GM18873 (cell line): ENCODE measurements at regions not wholly inside any gene's neighbourhood (a gene's known extent, or its start where the extent isn't known, plus 50 kb on each side); places are given as distances from the start of the nearest gene placed in this dataset.
"Not testable (repeated sequence)": the region's sequence is repeated elsewhere in the genome, so short reads cannot be mapped to it uniquely, and the experiment has no call there.

Experiments used
- ATAC-seq: cut with Tn5 transposase; IDR thresholded peaks from one replicate; pipeline ENCODE4 v1.9.1; 2021; ENCODE audit warnings: mild to moderate bottlenecking, moderate library complexity, moderate number of reproducible peaks; ENCODE audit not compliant: unreplicated experiment, low FRiP score

DNA sequence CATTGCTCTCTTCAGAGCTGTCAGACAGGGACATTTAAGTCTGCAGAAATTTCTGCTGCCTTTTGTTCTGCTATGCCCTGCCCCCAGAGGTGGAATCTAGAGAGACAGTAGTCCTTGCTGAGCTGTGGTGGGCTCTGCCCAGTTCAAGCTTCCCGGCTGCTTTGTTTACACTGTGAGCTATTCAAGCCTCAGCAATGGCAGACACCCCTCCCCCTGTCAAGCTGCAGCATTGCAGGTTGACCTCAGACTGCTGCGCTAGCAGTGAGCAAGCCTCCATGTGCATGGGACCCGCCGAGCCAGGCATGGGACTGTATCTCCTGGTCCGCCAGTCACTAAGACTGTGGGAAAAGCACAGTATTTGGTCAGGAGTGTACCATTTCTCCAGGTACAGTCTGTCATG is 53.6 kb upstream of the MAPK10 start:
- ATAC-seq, result not testable (repeated sequence)

DNA sequence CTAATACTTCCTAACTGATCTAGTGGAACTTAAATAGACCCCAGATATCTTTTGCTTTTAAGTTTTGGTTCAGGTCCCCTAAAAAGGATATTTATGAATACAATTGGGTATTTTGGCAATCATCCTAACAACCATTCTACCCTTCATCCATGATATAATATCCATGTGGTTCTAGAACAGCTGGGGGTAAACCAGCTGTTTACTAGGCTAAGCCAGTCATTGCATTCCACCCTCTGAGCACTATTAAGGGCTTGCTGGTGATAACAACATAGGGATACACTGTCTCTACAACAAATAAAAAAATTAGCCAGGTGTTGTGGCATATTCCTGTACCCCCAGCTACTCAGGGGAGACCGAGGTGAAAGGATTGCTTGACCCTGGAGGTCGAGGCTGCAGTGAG is 54.8 kb upstream of the MAPK10 start:
- ATAC-seq, result no peak

DNA sequence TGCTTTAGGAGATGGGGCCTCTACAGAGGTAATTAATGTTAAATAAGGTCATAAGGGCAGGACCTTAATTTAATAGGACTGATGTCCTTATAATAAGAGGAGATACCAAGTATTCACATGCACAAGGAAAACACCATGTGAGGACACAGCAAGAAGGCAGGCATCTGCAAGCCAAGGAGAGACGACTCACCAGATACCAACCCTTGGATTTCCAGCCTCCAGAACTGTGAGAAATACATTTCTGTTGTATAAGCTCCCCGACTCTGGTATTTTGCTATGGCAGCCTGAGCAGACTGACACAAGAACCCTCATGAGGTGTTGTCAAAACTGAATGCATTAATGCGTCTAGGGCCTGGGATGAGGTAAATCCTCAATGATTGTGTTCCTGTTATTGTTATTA is 56.2 kb upstream of the MAPK10 start:
- ATAC-seq, result no peak

DNA sequence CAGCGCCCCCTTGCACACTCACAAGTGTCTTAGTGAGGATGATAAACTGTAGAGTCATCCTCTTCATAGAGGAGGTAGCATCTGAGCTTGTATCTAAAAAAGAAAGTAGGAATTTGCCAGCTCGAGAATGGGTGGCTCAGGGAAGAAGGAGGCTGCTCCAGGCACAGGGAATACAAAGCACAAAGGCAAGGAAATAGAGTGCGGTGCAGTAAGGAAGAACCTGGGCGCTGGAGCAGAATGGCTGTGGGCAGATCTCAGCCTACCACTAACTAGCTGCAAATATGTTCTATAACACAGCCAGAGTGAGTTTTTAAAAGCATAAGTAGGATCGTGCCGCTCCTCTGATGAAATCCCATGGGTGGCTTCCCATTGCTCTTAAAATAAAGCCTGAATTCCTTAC is 61.6 kb upstream of the MAPK10 start:
- ATAC-seq, result no peak

DNA sequence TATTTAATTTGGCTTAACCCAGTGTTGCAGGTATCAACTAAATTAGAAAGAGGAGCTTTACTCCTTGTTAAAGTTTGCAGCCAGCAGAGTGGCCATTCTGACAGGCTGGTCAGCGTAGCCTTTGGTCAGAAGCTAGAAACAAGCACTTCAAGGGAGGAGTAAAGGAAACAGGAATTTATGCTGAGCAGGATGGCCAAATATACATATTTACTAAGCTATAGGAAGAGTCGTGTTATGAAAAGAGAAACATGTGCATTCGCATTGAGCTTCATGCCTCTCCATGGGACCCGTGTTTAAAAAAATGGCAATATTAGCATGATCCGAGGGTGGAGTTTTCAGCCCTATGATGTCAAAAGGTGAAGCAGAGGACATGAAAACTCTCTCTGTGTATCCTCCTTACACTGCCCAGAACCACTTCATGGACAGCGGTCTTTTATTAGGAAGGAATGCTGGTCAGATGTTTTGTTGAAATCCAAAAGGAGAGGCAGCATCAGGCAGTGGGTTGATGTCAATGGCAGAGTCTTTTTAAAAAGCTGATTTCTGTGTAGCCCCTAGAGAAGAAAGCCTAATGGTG is 71.8 kb upstream of the MAPK10 start:
- no peak for ATAC-seq

DNA sequence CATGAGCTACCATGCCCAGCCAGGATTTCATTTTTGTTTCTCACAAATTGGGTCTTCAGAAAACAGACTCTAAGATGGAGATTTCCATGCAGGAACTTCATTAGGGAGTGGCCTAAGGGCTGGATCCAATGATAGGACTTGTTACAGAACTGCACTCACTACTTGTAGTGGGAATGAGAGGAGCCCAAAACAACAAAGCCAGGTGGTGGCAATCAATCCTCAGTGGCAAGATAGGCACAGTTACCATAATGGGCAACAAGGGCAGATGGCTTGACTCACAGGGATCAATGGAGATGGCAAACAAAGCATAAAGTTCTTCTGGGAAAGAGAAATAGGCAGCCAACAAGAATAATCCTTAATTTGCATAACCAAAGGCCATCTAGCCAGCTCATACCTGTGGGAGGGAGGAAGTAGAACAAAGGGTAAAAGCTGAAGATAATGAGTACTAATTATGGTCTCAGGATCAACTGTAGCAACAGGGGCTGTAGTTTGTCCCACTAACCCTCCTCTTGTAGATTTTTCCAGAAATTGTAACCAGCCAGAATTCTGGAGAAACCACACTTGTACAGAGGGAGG is 72.8 kb upstream of the MAPK10 start:
- no peak for ATAC-seq

DNA sequence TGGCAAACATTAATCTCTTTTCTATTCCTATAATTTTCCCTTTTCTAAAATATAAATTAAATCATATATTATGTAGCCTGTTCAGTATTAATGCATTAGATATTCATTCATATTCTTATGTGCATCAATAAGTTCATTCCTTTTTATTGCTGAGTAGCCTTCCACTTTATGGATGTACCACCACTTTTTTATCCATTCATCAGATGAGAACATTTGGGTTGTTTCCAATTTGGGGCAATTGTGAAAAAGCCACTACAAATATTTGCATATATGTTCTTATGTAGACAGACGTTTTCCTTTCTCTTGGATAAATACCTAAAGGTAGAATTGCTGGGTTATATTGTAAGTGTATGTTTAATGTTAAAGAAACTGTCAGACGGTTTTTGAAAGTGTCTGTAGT is 79.4 kb upstream of the MAPK10 start:
- ATAC-seq, result no peak

DNA sequence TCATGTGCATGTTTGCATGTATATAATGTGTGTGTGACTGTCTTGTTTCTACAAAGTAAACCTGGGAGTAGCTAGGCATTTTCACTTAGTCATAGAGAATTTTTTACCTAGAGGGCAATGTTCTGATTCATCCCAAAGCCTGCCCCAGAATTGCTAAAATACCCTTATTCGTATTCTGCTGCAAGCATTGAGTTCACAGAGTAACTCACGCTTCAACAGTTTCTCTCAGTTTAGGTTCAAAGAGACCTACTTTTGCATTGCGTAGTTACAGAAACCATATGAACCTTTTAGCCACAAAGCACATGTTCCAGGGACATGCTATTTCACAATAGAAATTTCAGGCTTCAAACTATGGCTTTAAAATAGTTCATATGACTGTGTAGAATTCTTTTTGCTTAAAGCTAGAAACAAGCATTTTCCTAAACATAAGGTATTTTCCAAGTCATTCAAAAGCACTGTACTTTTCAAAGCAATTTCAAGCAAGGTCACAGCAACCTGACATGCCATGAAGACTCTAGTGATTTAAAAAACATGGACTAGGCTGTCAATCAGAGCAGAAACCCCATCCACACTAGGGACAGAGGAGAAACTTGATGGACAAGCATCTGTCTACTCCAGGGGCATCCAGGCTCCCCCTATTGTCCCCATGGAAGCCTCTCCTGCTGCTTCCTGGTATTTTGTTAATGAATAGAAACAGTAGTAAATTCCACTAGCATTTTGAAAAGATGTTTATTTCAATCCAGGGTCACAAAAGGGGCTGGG is 81.5 kb upstream of the MAPK10 start:
- no peak for ATAC-seq

DNA sequence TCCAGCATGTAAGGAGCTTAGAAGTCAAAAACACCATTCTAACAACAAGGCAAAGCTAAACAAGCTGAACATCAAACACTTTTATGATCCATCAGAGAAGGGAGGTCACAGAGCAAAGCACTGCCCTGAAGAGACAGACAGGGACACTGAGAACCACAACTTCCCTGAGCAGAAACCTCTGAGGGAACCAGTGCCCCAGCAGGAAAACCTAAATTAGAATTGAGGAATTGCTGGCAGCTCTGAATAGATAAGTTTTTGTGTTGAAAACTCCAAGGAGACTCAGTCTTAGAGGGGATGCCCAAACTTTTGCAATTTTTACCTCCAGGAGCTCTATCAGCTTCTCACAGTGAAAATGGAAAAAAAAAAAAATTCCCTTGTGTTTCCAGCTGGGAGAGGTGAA is 83.0 kb upstream of the MAPK10 start:
- no peak for ATAC-seq

DNA sequence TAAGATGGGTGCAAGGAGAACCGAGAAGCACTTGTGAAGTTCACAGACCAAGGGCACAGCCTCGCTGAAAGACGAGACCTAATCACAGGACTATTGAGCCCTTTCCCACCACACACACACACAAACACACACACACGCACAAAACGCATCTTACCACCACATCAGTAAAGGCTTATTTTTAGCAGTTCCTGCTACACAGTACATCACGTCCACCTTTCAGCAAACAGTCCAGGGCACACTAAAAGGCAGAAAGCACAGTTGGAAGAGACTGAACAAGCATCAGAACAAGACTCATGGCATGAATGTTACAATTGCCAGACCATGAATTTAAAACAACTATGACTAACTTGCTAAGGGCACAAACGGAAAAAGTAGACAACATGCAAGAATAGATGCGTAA is 83.6 kb upstream of the MAPK10 start:
- no peak for ATAC-seq

DNA sequence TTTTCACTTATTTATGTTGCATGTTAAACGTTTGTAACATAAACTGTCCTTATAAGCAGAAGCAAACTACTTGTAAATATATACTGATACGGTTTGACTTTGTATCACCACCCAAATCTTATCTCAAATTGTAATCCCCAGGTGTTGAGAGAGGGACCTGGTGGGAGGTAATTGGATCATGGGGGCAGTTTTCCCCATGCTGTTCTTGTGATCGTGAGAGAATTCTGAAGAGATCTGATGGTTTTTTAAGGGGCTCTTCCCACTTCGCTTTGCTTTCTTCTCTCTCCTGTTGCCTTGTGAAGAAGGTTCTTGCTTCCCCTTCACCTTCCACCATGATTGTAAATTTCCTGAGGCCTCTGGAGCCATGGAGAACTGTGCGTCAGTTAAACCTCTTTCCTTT is 87.1 kb upstream of the MAPK10 start:
- no peak for ATAC-seq

DNA sequence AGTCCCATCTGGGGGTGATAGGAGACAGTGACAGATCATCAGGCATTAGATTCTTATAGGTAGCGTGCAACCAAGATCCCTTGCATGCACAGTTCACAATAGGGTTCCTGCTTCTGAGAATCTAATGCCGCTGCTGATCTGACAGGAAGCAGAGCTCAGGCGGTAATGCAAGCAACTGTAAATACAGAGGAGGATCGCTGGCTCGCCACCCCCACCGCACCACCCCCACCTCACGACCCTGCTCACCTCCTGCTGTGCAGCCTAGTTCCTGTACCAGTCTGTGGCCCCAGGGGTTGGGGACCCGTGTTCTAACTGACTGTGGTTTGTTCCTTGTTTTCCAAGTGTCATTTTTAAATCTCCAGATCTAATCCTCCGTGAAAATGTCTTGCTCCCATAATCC is 89.0 kb upstream of the MAPK10 start:
- ATAC-seq, result no peak

DNA sequence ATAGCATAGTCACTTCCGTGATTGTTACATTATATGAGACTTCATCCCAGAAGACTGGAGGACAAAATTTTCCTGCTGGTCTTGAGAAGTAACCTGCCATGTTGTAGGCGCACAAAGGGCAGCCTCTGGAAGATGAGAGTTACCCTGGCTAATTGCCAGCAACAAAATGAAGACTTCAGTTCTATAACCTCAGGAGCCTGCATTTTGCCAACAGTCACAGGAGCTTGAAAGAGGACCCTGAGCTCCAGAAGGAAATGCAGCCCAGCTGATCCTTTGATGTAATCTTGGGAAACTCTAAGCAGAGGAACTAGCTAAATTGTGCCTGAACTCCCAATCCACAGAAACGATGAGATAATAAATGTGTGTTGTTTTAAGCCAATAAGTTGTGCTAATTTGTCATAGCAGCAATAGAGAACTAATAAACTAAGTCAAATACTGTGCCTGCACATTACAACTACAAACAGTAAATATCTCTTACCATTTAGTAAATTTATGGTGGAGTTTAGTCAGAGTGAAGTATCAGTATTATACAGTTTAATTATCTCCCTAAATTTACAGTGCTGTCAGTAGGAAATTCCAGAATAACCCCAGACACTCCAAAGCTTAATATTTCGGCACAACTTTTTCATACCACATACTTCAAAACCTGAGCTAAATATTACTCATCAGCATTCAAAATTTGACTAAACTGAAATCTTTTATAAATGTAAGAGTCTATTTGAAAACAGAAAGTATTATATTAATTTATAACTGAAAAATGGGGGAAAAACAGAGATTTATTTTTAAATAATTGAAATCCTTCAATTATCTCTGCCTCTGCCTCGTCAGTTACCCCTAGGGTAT is 90.1 kb upstream of the MAPK10 start:
- no peak for ATAC-seq

DNA sequence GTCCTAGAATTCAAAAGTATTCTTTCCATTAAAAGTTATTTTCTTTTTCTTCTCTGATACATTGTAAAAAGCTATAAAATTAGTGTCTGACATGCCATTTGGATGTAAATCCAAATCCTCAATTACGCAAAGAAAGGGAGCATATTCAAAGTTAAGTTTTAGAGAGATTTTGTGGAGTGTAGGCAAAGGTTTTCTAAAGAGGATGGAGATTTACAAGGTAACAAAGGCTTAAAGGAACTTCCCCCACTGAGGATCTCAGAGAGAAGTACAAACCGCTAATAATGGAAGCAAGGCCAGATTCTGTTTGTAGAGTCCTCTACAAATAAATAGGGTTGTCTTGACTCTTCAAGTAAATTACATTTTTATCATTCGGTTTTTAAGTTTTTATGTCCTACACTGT is 91.0 kb upstream of the MAPK10 start:
- ATAC-seq, result no peak

DNA sequence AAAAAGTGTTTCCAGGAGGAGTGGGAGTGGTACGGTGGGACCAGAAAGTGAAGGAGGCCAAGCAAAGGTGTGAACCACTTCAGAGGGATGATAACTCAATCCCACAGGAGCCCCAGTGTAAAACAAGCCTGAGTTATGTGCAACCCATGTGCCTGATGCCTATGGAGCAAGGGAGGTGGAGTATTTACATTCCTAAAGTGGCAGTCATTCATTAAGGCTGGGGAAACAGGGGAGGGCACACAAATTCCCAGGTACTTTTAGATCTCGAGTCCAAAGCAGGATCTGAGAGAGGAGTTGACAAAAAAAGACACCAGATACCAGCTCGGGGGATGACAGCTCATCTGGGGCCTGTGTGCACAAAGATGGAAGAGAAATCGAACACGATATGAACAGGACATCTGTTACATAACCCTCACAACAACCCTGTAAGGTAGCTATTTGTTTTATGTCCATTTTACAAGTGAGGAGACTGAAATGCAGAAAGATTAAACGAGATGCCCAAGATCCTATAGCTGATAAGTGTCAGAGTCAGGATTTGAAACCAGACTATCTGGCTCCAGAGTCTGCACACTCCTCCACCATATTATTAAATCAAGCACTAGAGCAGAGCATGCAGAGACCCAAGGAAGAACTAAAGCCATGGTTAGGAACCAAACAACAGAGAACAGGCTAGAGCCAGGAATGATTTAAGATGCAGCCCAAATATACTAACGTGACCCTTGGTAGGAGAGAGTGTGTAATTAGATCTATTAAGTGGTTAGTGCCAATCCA is 91.9 kb upstream of the MAPK10 start:
- no peak for ATAC-seq

DNA sequence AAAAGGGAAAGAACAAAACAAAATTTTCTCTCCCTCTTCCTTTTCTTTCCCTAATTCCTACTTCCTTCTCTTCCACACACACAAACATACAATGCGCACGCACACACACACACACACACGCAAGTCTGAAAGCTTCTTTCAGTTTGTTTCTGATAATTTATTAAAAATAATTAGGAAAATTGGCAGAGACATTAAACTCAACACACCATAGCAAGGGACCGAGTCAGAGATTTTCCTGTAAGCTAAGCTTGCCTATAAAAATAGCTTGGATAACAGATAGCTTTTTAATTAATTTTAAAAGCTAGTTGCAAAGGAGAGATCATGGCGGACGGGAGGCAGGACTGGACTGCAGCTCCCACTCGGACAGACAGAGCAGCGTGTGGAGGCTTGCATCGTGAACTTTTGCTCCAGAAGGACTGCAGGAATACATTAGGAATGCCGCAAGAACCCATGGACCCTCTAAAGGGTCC is 92.6 kb upstream of the MAPK10 start:
- ATAC-seq, result no peak

DNA sequence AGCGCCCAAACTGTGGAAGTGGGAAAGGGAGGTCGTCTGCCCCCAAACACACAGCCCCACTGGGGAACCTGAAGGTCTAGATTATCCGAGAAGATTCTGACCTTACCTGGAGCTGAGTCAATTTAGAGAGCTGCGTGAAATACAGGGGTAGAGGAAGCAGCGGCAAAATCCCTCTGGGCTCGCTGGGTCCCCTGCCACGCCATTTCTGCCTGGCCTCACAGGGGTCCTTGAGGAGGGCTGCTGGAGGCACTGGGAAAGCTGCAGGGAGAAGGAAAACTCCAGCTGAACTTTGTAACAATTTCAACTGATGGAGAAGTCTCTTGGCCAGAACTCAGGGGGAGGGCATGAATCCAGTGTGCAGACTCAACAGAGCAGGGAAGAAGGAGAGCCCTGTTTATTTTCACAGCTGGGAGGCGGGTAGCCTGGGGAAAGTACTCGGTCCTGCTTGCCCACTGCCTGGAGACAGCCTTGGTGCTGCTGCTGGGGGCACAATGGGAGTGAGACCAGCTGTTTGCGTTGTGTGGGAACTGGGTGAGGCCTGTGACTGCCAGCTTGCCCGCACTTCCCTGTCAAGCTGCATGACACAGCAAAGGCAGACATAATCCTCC is 93.2 kb upstream of the MAPK10 start:
- ATAC-seq, result no peak

DNA sequence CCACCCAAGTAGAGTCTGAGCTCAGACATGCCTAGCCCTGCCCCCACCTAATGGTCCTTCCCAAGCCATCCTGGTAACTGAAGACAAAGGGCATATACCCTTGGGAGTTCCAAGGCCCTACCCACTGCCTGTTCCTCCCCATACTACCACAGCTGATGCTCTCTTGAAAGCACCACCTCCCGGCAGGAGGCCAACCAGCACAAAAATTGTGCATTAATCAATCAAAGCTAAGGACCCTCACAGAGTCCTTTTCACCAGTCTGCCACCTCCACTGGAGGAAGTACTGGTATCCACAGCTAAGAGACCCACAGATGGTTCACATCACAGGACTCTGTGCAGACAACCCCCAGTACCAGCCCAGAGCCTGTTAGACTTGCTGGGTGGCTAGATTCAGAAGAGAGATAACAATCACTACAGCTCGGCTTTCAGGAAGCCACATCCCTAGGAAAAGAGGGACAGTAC is 93.8 kb upstream of the MAPK10 start:
- ATAC-seq, result not testable (repeated sequence)

DNA sequence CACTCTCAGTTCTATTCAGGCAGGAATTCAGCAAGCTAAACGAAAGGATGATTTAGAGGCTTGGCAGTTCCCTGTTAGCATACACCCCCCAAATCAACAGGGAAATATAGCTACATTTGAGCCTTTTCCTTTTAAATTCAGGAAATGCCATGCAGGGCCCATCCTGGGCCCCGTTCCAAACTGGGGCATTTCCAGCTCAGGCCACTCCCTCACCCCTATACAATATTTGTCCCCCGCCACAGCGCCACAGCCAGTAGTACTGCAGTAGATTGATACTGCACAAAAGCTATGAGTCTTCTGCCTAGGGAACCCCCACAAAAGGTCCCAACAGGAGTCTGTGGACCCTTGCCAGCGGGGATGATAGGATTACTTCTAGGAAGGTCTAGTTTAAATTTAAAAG is 102.0 kb upstream of the MAPK10 start:
- ATAC-seq, result no peak
